Retinal pigment epithelial cell (primary cell): ENCODE measurements at regions not wholly inside any gene's neighbourhood (a gene's known extent, or its start where the extent isn't known, plus 50 kb on each side); places are given as distances from the start of the nearest gene placed in this dataset.

Source experiments
- DNase-seq: peaks from one replicate; pipeline ENCODE4 v3.0.0-alpha.2; 2010; ENCODE audit warnings: low read depth
- H3K4me3 ChIP-seq: 2 replicates; pipeline ENCODE4 v1.5.1; 2011; ENCODE audit warnings: mild to moderate bottlenecking, low read length, control low read depth, moderate library complexity
- TF ChIP-seq, protein P1 (sequence below): conservative IDR thresholded peaks from 2 replicates; pipeline ENCODE4 v1.5.1; 2011; ENCODE audit warnings: low read depth, low read length, control low read depth, inconsistent platforms

GRCh38 chr11:70608568-70609470, 210.5 kb downstream of the CTTN start:
- no peak overlapping the region for H3K4me3 ChIP-seq
- TF ChIP-seq, protein P1, sequence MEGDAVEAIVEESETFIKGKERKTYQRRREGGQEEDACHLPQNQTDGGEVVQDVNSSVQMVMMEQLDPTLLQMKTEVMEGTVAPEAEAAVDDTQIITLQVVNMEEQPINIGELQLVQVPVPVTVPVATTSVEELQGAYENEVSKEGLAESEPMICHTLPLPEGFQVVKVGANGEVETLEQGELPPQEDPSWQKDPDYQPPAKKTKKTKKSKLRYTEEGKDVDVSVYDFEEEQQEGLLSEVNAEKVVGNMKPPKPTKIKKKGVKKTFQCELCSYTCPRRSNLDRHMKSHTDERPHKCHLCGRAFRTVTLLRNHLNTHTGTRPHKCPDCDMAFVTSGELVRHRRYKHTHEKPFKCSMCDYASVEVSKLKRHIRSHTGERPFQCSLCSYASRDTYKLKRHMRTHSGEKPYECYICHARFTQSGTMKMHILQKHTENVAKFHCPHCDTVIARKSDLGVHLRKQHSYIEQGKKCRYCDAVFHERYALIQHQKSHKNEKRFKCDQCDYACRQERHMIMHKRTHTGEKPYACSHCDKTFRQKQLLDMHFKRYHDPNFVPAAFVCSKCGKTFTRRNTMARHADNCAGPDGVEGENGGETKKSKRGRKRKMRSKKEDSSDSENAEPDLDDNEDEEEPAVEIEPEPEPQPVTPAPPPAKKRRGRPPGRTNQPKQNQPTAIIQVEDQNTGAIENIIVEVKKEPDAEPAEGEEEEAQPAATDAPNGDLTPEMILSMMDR, result no peak
- no peak for DNase-seq

DNA sequence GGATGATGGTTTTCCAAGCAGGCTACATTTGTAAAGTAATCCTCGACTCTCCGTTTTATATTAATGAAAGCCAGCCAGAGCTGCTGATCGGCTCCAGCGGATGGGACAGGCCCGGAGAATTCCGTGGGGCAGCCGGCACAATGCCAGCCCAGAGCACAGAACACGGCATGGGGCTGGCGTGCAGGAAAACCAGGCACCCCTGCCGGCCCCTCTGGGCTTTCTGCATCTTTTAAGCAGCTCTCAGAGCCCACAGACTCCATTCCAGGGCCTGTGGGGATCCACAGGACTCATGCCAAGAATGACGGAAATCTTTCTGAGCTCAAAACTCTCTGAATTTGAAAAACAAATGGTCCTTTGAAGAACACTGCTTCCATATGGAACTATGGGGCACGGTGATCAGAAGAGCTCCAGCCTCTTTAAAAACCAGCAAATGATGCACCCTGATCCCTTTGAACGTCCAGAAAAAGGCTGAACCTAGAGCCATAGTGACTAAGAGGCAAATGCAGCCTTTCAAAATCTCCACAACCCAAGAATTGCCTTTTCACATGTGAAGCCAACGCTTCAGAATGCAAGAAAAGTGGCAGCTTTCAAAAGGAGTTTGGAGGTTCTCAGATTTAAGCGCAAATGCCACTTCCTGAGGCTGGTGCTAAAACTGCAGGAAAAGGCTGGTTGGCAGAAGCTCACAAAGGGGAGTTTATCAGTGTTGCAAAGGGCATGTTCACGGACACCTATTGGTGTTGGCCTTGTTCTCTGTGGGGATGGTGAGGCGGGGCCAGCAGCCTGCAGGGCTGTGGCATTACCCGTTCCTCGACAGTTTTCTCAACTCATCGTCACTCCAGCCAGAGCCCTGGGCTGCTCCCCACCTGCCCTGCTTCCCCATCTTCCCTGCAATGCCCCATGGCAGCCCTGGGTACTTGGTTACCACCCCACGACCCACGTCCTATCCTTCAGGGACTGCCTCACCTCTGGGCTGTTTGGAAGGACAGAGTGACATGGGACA, 212.5 kb downstream of the CTTN start:
- TF ChIP-seq, protein P1, result no peak
- DNase-seq, result no peak
- H3K4me3 ChIP-seq, result no peak overlapping the region

DNA sequence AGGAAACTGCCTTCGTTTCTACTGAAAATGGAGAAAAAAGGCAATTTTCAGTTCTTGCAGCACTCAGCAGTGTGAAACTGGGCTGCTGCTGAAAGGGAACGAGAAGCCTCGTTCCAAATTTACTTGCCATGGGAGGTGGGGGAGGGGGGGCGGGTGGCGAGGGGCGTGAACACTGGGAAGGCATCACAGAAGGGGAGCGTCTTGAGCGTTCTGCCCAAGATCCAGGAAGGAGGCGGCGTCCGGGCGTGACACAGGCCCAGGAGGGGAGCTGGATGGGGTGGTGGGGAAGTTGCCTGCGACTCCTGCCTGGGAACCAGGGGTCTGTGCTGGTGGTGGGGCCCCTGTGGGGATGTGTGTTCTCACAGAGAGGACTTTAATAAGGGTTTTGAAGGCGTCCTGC, 213.5 kb downstream of the CTTN start:
- DNase-seq, result no peak
- H3K4me3 ChIP-seq, result no peak overlapping the region
- TF ChIP-seq, protein P1, result no peak

DNA sequence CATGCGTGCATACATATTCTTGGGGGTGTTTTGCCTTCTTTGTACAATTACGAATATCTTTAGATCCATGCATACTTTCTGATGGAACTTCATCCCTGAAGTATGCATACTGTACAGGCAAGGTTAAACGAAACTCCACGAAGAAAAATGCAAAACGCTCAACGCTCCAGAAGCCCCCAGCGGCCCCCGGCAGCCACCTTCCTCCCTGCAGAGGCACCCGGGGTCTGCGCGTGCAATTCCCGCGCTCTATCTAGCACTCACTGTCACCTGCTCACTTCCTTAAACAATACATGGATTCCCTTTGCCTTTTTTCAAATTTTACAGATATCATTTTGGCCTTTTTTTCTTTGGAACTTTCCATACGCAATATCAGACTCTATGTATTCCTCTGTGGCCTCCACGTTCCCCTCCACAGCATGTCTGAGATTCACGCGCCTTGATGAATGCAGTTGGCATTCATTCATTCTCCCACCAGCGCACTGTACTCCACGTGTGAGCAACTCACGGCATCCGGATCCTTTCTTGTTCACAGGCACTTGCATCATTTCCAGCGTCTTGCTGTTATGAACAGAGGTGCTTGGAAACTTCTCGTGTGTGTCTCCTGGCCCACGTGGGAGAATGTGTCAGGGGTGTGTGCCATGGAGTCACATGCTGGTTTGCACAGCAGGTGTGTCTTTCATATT, 214.3 kb downstream of the CTTN start:
- TF ChIP-seq, protein P1, result no peak
- no peak for DNase-seq
- no peak overlapping the region for H3K4me3 ChIP-seq

GRCh38 chr11:70614034-70614681, 215.8 kb downstream of the CTTN start:
- TF ChIP-seq, protein P1, result no peak
- no peak for DNase-seq
- H3K4me3 ChIP-seq, result no peak overlapping the region

DNA sequence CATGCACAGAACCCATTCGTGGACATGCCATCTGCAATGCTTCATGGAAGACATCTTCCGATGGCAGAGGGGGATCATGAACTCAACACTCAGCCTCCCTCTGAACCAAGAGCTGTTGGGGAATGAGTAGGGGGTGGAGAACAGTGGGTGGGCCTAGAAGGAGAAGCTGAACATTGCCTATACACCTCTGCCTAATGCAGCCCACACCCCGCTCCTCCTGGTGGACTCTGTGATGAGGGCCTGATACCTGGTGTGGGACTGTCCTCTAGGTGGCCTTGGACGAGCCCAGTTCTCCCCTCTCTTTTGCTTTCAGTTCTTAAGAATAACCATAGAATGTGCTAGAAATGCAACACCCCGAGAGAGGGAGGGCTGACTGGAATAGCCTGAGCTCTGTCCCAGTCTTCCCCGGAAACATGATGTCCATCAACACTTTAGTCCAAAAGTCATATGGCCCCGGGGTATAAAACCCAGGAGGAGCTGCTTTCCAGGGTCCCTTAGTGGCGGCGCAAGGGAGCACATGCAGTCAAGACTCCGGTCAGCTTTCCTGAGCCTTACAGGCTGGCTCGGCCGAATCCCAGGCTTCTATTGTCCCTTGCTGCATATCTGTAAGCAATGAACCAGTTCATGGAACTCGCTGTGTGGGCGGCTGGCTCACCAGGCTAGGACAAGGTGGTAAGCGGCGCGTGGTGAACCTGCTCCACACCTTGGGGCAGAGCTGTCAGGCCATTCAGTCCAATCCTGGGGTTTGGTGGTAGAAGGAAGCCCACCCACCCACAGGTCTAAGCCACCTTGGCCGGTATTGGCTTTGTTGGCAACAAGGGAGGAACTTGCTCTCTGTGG, 216.9 kb downstream of the CTTN start:
- TF ChIP-seq, protein P1, result no peak
- DNase-seq, result no peak
- H3K4me3 ChIP-seq, result no peak overlapping the region
